ENCODE measurements at regions not wholly inside any gene's neighbourhood (a gene's known extent, or its start where the extent isn't known, plus 50 kb on each side); places are given as distances from the start of the nearest gene placed in this dataset.

DNA sequence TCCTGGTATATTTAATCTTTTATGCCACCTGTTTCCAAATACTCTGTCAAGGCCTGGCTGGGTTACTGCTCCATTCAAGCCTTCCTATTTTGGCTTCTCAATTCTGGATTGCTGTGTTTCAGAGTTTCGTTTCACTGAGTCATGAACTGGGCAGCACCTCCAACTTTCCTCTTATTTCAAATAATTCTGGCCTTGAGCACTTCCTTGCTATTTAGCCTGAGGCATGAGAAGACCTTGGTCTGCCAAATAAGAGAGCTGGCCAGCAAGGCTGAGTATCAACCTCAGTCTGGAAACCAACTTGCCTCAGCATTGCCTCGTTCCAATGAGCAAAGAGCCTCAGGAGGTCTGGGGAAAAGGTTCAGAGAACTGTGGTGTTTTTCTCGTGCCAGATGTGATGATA is 66.6 kb downstream of the TNFAIP3 start:
- Histone ChIP-seq H3K4me3 (no peak overlapping the region), H3K4me1 (ENCODE audit: low read depth) (no peaks in the 10 kb centered on the region), H3K36me3 (ENCODE audit: low read depth) (no peaks in the 10 kb centered on the region), H3K9me3 (peaks cover 7% of the 10 kb centered on the region)
- DNase-seq: no peak
- no peak for TF ChIP-seq CTCF (IDR thresholded peaks at IDR 0.05)
- intact Hi-C loops (cut with DNase I, micrococcal nuclease): no loop called here
- ATAC-seq: no peak

GRCh38 chr6:137936798-137937197 is 69.7 kb downstream of the TNFAIP3 start:
- DNase-seq: no peak
- no peaks in the 10 kb centered on the region for H3K4me1 ChIP-seq (ENCODE audit: low read depth)
- H3K9me3 ChIP-seq: peaks cover 7% of the 10 kb centered on the region
- H3K36me3 ChIP-seq (ENCODE audit: low read depth): no peaks in the 10 kb centered on the region
- no peak overlapping the region for H3K4me3 ChIP-seq
- intact Hi-C loops (cut with DNase I, micrococcal nuclease): no loop called here
- no peak for TF ChIP-seq CTCF (IDR thresholded peaks at IDR 0.05)
- ATAC-seq: no peak

GRCh38 chr6:137937834-137938233 is 70.8 kb downstream of the TNFAIP3 start:
- intact Hi-C loops (cut with DNase I, micrococcal nuclease): no loop called here
- no peak for ATAC-seq

GRCh38 chr6:137938770-137939379 is 71.8 kb downstream of the TNFAIP3 start:
- H3K4me1 ChIP-seq (ENCODE audit: low read depth): no peaks in the 10 kb centered on the region
- no peak for ATAC-seq
- H3K9me3 ChIP-seq: peaks cover 7% of the 10 kb centered on the region

More at GRCh38 chr6:137937834-137938233, 70.8 kb downstream of the TNFAIP3 start:
- H3K4me1 ChIP-seq (ENCODE audit: low read depth): no peaks in the 10 kb centered on the region
- H3K4me3 ChIP-seq: no peak overlapping the region
- DNase-seq: no peak
- H3K36me3 ChIP-seq (ENCODE audit: low read depth): no peaks in the 10 kb centered on the region
- peaks cover 7% of the 10 kb centered on the region for H3K9me3 ChIP-seq
- TF ChIP-seq CTCF (IDR thresholded peaks at IDR 0.05): no peak

DNA sequence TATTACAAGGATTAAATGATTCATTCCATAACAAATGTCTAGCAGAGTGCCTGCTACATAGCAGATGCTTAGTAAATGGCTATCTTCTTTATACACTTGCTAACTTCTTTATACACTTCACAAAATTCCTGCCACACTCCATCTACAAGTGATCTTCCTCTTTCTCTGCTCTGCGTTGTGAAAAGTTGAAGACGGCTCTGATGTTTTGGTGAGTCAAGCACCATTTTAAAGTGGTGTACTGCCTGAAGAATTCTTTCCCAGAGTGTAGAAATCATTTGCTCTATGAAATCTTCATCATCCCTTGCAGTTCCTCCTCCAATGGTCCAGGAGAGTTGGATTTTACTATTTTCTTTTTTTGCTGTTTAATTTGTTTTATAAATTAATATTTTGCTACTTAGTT is 74.9 kb downstream of the TNFAIP3 start:
- ATAC-seq (no peak), DNase-seq (no peak)
- Histone ChIP-seq H3K4me3 (no peak overlapping the region), H3K36me3 (ENCODE audit: low read depth) (no peaks in the 10 kb centered on the region), H3K4me1 (ENCODE audit: low read depth) (no peaks in the 10 kb centered on the region), H3K9me3 (peaks cover 1% of the 10 kb centered on the region)
- no peak for TF ChIP-seq CTCF (IDR thresholded peaks at IDR 0.05)
- intact Hi-C loops (cut with DNase I, micrococcal nuclease): loop anchor here in 1 of 2 donors (5.0 kb wide), 1 partner anchor 235 kb away; no protein-coding TSS in a partner anchor

More at GRCh38 chr6:137938770-137939379, 71.8 kb downstream of the TNFAIP3 start:
- no peak for DNase-seq
- TF ChIP-seq CTCF (IDR thresholded peaks at IDR 0.05): no peak
- no peak overlapping the region for H3K4me3 ChIP-seq
- no peaks in the 10 kb centered on the region for H3K36me3 ChIP-seq (ENCODE audit: low read depth)
- intact Hi-C loops (cut with DNase I, micrococcal nuclease): no loop called here

All from mucosa of descending colon (tissue), 3 donors.